ENCODE measurements at regions not wholly inside any gene's neighbourhood (a gene's known extent, or its start where the extent isn't known, plus 50 kb on each side); places are given as distances from the start of the nearest gene placed in this dataset.

DNA sequence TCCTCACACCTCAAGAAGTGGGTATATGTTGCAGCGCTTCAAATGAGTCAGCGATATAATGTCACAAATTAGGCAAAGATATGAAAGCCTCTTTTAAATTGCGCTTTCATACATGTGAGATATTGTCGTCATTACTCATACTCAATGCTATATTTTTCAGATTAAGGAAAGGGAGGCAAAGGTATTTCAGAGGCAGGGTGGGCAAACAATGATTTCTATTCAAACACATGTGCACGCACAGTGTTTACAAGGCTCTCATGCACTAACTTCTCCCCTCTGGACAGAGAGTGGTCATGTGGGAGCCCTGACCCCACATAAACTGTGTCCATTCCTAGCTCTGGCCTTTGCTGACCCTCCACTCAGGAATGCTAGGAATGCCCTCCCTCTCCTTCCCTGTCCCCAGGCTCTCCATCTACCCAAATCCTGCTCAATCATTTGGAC lies 112.1 kb upstream of the TMEM170B start (continued):
- no peak for TF ChIP-seq ZNF431 (CRISPR knock-in tag; IDR thresholded peaks at IDR 0.05; ENCODE audit: borderline replicate concordance, low read depth)
- TF ChIP-seq ARNTL (CRISPR knock-in tag; IDR thresholded peaks at IDR 0.05) = 0 out of 2 replicates have a peak, but pooled peaks have one; percentile 43
- TF ChIP-seq, protein P1, sequence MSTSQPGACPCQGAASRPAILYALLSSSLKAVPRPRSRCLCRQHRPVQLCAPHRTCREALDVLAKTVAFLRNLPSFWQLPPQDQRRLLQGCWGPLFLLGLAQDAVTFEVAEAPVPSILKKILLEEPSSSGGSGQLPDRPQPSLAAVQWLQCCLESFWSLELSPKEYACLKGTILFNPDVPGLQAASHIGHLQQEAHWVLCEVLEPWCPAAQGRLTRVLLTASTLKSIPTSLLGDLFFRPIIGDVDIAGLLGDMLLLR (CRISPR knock-in tag; IDR thresholded peaks at IDR 0.05) = no peak
- no peak for TF ChIP-seq ZNF850 (CRISPR knock-in tag; conservative IDR thresholded peaks at IDR 0.05)
- TF ChIP-seq FOXP1 (IDR thresholded peaks at IDR 0.05) = peak; percentile 41; the same call in 1 of the 2 replicates
- peak; percentile 85 for TF ChIP-seq FOXP1 (CRISPR knock-in tag; IDR thresholded peaks at IDR 0.05)
- TF ChIP-seq NFE2L2 (IDR thresholded peaks at IDR 0.05; ENCODE audit: low read length) = peak; percentile 52; the same call in 1 of the 2 replicates
- TF ChIP-seq FOXK2 (IDR thresholded peaks at IDR 0.05) = 0 out of 2 replicates have a peak, but pooled peaks have one; percentile 65
- TF ChIP-seq, protein P2, sequence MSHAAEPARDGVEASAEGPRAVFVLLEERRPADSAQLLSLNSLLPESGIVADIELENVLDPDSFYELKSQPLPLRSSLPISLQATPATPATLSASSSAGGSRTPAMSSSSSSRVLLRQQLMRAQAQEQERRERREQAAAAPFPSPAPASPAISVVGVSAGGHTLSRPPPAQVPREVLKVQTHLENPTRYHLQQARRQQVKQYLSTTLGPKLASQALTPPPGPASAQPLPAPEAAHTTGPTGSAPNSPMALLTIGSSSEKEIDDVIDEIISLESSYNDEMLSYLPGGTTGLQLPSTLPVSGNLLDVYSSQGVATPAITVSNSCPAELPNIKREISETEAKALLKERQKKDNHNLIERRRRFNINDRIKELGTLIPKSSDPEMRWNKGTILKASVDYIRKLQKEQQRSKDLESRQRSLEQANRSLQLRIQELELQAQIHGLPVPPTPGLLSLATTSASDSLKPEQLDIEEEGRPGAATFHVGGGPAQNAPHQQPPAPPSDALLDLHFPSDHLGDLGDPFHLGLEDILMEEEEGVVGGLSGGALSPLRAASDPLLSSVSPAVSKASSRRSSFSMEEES (CRISPR knock-in tag; IDR thresholded peaks at IDR 0.05) = peak; percentile 97
- TF ChIP-seq, protein P3, sequence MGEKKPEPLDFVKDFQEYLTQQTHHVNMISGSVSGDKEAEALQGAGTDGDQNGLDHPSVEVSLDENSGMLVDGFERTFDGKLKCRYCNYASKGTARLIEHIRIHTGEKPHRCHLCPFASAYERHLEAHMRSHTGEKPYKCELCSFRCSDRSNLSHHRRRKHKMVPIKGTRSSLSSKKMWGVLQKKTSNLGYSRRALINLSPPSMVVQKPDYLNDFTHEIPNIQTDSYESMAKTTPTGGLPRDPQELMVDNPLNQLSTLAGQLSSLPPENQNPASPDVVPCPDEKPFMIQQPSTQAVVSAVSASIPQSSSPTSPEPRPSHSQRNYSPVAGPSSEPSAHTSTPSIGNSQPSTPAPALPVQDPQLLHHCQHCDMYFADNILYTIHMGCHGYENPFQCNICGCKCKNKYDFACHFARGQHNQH (CRISPR knock-in tag; IDR thresholded peaks at IDR 0.05) = peak; percentile 47; the same call in 1 of the 2 replicates
- TF ChIP-seq SOX5 (CRISPR knock-in tag; IDR thresholded peaks at IDR 0.05; ENCODE audit: borderline replicate concordance) = peak; percentile 88; the same call in 1 of the 2 replicates
- TF ChIP-seq, protein P4, sequence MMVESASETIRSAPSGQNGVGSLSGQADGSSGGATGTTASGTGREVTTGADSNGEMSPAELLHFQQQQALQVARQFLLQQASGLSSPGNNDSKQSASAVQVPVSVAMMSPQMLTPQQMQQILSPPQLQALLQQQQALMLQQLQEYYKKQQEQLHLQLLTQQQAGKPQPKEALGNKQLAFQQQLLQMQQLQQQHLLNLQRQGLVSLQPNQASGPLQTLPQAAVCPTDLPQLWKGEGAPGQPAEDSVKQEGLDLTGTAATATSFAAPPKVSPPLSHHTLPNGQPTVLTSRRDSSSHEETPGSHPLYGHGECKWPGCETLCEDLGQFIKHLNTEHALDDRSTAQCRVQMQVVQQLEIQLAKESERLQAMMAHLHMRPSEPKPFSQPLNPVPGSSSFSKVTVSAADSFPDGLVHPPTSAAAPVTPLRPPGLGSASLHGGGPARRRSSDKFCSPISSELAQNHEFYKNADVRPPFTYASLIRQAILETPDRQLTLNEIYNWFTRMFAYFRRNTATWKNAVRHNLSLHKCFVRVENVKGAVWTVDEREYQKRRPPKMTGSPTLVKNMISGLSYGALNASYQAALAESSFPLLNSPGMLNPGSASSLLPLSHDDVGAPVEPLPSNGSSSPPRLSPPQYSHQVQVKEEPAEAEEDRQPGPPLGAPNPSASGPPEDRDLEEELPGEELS (CRISPR knock-in tag; IDR thresholded peaks at IDR 0.05) = peak; percentile 87
- TF ChIP-seq ZNF570 (CRISPR knock-in tag; IDR thresholded peaks at IDR 0.05; ENCODE audit: borderline replicate concordance) = no peak
- TF ChIP-seq ZMYM3 (CRISPR knock-in tag; IDR thresholded peaks at IDR 0.05) = peak; percentile 69
- TF ChIP-seq NCOA2 (CRISPR knock-in tag; IDR thresholded peaks at IDR 0.05) = peak; percentile 92

All from HepG2 (cell line).